SK-N-SH treated with all-trans-retinoic acid at 6 μM for 48 hours (cell line): ENCODE measurements at regions not wholly inside any gene's neighbourhood (a gene's known extent, or its start where the extent isn't known, plus 50 kb on each side); places are given as distances from the start of the nearest gene placed in this dataset.

ENCODE experiments used
- CREB5 ChIP-seq: fragments of 250-450 bp; sonication (Bioruptor Pico); IDR thresholded peaks from 2 replicates; pipeline ENCODE4 v1.5.1; 2020; ENCODE audit warnings: low read depth, mild to moderate bottlenecking, moderate library complexity
- GLIS3 ChIP-seq: fragments of 250-450 bp; sonication (Bioruptor Pico); IDR thresholded peaks from 2 replicates; pipeline ENCODE4 v1.5.0; 2020; ENCODE audit warnings: mild to moderate bottlenecking, moderate library complexity
- ISL1 ChIP-seq: fragments of 250-450 bp; sonication (Bioruptor Pico); IDR thresholded peaks from 2 replicates; pipeline ENCODE4 v2.1.2; 2022; ENCODE audit warnings: mild to moderate bottlenecking, moderate library complexity
- PPARA ChIP-seq: fragments of 250-450 bp; sonication (Bioruptor Pico); IDR thresholded peaks from 2 replicates; pipeline ENCODE4 v1.5.0; 2020; ENCODE audit warnings: mild to moderate bottlenecking, borderline replicate concordance
- RARB ChIP-seq: fragments of 250-450 bp; sonication (Bioruptor Pico); IDR thresholded peaks from 2 replicates; pipeline ENCODE4 v1.8.0; 2021; ENCODE audit warnings: mild to moderate bottlenecking, moderate library complexity
- TCF4 ChIP-seq: fragments of 250-450 bp; sonication (Bioruptor Pico); IDR thresholded peaks from 2 replicates; pipeline ENCODE4 v1.8.0; 2021; ENCODE audit warnings: mild to moderate bottlenecking, moderate library complexity, borderline replicate concordance
- TOX ChIP-seq: fragments of 250-450 bp; sonication (Bioruptor Pico); IDR thresholded peaks from 2 replicates; pipeline ENCODE4 v1.8.0; 2021; ENCODE audit warnings: mild to moderate bottlenecking, moderate library complexity, borderline replicate concordance
- ZC3H10 ChIP-seq: fragments of 250-450 bp; sonication (Bioruptor Pico); IDR thresholded peaks from 2 replicates; pipeline ENCODE4 v1.5.1; 2021; ENCODE audit warnings: mild to moderate bottlenecking, moderate library complexity
- ZFP3 ChIP-seq: fragments of 250-450 bp; sonication (Bioruptor Pico); IDR thresholded peaks from 2 replicates; pipeline ENCODE4 v1.5.0; 2020; ENCODE audit warnings: mild to moderate bottlenecking, moderate library complexity
- ZFP30 ChIP-seq: fragments of 450-650 bp; formaldehyde crosslinking; IDR thresholded peaks from 2 replicates; pipeline ENCODE4 v1.5.0; 2022; ENCODE audit warnings: mild to moderate bottlenecking, moderate library complexity
- ZNF565 ChIP-seq: fragments of 450-650 bp; formaldehyde crosslinking; conservative IDR thresholded peaks from 2 replicates; pipeline ENCODE4 v1.5.0; 2020; ENCODE audit warnings: low read depth, mild to moderate bottlenecking, moderate library complexity
- ZNF8 ChIP-seq: fragments of 450-650 bp; formaldehyde crosslinking; IDR thresholded peaks from 2 replicates; pipeline ENCODE4 v1.5.0; 2020; ENCODE audit warnings: mild to moderate bottlenecking, moderate library complexity

DNA sequence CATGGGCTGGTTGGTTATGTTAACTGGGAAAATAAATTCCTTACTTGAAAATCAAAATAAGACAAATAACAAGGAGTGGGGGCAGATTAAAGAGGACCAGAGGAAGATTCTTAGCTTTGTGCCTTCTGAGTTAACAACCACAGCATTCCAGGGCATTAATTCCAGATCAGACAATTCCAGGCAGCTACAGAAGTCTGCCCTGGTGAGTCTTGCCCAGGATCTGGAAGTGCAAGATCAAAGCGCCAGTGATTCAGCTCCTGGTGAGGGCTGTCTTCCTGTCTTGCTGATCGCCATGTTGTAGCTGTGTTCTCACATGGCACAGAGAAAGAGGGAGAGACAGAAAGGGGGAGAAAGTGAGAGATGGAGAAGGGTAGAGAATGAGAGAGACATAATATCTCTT, 65.6 kb downstream of the ANXA2R start:
- TF ChIP-seq ZC3H10 (CRISPR knock-in tag) = no peak
- no peak for TF ChIP-seq ZNF565 (CRISPR knock-in tag)
- TF ChIP-seq ISL1 = no peak
- no peak for TF ChIP-seq ZFP30
- no peak for TF ChIP-seq TOX (CRISPR knock-in tag)
- no peak for TF ChIP-seq ZFP3 (CRISPR knock-in tag)
- no peak for TF ChIP-seq GLIS3 (CRISPR knock-in tag)
- TF ChIP-seq RARB (CRISPR knock-in tag) = no peak
- TF ChIP-seq TCF4 (CRISPR knock-in tag) = no peak
- TF ChIP-seq PPARA = no peak
- TF ChIP-seq CREB5 (CRISPR knock-in tag) = no peak
- TF ChIP-seq ZNF8 = no peak
